Frontal cortex (tissue), 3 donors: ENCODE measurements at regions not wholly inside any gene's neighbourhood (a gene's known extent, or its start where the extent isn't known, plus 50 kb on each side); places are given as distances from the start of the nearest gene placed in this dataset.
A peak's percentile ranks its signal among the peaks of the same experiment; 100 is the strongest.
"Not testable (repeated sequence)": the region's sequence is repeated elsewhere in the genome, so short reads cannot be mapped to it uniquely, and the experiment has no call there.

Experiments used
- DNase-seq, 2 donors: peaks; one replicate each; pipeline ENCODE4 v3.0.0; 2012; ENCODE audit warnings: low spot score in 2 of 2
- FAIRE-seq: peaks from 2 replicates; lab custom pipeline; 2012; peaks lifted over from hg19 to GRCh38; lab: Jason Lieb, UNC
- donor health status: control.
- donor health status: control.
- donor health status: control.

DNA sequence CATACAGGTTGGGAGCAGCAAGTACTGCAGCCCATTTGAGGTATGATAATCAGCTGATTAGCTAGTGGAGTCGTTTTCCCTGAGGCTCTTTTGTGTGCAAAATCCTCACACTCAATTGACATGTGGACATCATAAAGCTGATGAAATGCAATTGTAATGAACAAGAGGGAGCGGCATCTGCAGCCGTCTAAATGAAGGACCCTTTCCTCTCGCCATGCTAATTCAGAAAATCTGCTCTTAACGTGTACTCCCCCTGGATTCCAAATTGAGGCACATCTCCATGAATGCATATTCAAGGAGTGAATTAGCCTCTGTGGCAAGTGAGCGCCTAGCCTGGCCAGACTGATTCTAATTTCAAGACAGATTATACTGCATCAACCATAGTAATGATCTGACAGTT lies 260.9 kb upstream of the ATP5MC3 start:
- DNase-seq, result no peak
- FAIRE-seq, result no peak

DNA sequence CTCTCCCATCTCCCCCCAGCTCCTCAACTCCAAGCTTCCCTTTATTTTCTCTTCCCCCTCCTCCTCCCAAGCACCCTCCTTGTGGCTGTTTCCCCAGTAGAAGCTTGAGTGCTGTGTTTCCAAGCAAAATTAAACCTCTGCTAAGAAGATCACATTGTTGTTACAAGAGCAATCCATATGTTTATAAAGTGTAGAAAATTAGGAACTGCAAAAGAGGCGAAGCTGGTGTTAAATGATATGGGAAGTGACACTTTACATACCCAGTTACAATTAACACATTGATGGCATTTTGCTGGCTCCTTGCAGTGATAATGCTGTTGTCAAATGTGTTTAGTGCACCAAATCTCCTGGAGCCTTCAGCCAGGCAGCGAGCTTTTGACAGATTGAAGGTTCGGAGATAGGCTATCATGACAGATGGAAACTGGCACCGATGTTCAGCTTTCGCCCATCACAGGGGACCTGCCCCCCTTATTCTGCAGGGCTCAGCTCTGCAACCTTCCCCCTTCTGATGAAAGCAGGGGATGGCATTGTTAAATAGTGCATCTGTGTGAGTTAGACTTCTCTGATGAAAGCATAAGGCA lies 259.8 kb upstream of the ATP5MC3 start:
- DNase-seq, result no peak
- no peak for FAIRE-seq

DNA sequence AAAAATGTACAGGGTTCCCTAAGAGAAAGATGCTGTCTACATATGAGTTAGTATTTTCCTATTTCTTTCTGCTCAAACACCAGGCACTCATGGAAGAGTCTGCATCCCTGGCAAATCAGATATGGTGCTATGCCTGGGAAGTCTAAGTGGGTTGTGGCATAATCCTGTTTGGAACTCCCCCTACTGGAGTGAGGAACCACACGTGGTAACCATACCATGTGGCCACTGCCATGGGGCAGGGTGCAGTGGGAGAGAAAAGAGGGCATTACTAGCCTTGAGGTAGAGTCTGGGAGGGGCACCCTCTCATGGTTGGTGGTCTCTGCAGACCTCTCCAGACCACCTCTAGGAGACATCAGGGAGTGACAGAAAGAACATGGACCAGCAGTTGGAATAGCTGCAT lies 257.9 kb upstream of the ATP5MC3 start:
- FAIRE-seq, result no peak

DNA sequence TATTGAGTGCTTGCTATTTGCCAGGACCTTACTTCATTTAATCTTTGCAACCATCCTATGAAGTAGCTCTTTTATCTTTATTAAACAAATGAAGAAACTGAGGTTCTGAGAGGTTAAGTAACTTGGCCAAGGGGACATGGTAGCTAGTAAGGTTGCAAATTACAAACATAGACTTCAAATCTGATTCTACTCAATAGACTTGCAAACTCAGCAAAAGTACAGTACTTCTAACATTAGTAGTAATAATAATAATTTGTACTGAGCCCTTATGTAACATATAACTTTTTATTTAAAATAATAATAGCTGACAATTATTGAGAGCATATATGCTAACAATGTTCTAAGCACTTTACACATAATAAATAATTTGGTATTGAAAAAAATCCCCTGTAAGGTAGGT lies 255.7 kb upstream of the ATP5MC3 start:
- no peak for FAIRE-seq
- no peak for DNase-seq

More for the DNA sequence above, 257.9 kb upstream of the ATP5MC3 start:
- no peak for DNase-seq

DNA sequence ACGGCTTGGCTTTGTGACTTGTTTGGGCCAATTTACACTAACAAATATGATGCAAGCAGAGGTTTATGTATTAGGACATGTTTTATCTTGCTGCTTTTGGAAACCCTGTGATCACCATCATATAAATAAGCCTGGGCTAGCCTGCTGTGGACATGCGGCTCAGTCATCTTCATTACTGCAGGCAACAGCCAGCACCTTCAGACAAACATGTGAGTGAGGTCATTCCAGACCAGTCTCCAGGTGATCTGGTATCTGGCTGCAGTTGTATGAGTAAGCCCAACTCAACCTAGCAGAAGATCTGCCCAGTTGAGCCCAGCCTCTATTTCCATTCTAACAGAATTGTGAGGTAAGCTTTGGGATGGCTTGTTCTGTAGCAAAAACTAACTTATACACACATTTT lies 254.6 kb upstream of the ATP5MC3 start:
- no peak for DNase-seq
- no peak for FAIRE-seq

DNA sequence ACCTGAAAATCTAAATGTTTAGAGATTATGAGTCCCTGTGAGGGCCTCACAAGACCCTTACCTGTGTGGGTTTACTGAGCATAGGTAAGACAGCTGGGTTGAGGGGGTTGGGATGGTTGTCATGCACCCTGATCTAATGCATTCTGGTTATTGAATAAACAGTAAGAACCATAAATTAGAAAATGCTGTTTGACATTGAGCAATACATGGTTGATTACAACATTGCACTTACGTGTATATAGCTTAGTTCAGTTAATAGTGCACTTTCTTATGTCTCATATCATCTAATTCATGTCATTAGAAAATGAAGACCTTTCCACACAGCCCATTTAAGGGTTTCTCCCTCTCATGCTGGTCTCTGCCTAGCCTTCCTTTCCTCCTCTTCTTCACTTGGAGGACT lies 253.5 kb upstream of the ATP5MC3 start:
- no peak for DNase-seq
- no peak for FAIRE-seq

DNA sequence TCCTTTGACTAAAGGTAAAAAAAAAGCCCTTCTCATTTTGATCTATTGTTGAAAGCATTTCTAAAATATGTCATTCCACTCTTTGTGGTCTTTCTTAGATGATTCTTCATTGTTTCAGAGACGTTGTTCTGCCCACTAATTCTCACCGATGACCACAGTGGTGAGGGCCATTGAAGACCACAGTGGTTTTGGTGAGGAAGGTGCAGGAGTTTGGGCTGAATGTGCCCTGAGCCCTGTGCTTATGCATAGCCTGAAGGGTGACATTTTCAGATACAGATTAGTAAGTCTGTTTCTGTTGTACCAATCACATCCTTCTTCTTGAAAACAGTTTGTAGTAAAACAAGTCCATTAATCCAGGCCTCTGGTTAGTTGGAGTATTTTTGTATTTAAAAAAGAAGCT lies 251.3 kb upstream of the ATP5MC3 start:
- DNase-seq (no peak), FAIRE-seq (no peak)

DNA sequence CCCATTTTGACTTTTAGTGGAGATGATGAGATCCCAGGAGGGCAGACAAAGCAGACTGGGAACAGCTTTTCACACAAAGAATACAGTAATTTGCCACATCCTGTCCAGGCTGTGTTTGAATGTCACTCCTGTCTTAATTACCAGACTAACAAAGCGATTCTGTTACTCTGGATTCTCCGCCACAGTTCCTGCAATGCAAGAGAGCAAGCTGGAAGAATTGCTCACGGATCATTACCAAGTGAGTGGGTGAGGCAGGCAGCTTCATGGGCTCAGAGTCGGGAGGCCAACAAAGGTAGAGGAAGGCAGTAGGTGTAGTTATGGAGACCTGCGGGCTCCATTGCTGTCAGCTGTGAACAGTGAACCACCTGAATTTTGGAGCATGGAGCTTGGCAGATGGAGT lies 250.5 kb upstream of the ATP5MC3 start:
- DNase-seq, result no peak
- no peak for FAIRE-seq

DNA sequence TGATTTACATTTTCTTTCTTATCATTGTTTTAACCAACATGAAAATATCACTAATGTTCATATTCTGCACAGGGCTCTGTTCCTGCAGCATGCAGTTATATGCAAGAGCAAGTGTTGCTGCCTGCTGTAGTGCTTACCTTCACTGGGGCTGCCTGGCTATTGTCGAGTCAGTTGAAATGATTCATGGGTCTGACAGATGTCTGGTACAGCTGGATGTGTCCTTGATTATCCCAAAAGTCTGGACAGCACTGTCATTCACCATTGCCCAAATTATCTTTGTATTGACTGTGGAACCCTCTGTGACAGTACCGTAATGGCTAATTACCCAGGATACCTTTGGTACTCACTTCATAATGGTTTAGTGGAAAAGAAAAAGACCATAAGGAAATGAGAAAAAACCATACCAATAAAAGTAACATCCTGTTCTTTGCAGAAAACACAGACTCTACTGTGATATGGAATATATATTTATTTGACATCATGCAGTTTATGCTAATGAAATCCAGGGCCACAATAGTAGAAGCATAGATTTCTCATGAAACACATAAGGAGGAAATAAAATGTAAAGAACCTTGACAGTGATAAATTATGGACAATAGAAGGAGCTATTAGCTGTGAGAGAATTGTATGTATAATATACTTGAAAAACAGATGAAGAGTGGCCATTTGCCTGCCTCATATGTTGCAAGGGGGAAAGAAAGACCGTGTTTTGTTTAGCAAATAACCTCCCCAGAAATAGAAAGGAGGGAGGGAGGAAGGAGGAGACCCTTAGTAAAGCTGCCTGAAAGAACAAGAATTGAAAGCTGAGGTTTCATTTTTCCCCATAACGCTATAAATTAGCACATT lies 249.8 kb upstream of the ATP5MC3 start:
- DNase-seq (no peak), FAIRE-seq (no peak)

DNA sequence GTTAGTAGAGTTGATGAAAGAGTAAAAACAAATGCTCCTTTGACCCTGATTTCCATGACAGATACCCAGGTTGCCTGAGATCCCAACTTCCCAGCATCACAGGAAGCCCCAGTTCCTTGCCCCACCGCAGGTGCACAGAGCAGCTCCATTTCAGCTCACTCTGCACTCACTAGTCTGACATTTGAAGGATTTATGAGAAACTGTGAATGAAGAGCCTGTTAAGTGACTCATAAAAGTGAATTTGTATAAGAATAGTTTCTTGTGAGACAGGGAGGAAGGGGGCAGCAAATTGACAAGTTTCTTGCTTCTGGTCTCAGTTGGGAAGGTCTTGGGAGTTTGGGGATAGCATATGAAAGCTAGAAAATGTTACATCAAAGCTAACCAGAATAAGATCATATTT lies 248.7 kb upstream of the ATP5MC3 start:
- DNase-seq (no peak), FAIRE-seq (no peak)

DNA sequence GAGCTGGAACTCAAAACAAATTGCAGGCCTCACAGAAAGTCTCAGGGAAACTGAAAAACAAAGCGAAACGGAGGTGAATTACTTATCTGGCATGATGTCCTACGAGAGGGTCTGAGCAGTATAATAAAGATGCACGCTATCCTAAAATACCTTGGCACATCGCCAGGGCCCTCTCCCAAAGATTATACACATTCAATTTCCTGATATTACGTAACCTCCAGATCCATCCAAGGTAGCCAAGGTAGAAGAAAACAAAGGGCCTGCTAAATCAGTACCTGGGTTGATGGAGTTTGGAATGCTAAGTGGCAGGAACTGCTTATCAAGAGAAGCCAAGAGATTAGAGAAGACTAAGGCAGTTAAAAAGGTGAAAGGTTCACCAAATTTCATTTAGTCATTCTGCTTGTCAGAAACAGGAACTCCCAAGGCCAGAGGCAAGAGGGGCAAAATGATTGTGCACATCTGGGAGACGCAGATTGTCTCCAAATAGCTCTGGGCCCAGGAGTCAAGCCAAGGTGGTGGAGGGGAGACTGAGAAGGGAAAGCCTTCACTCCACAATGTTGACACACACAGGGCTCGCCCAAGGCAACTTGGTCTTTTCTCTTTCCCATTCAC lies 236.8 kb upstream of the ATP5MC3 start:
- no peak for DNase-seq
- no peak for FAIRE-seq

DNA sequence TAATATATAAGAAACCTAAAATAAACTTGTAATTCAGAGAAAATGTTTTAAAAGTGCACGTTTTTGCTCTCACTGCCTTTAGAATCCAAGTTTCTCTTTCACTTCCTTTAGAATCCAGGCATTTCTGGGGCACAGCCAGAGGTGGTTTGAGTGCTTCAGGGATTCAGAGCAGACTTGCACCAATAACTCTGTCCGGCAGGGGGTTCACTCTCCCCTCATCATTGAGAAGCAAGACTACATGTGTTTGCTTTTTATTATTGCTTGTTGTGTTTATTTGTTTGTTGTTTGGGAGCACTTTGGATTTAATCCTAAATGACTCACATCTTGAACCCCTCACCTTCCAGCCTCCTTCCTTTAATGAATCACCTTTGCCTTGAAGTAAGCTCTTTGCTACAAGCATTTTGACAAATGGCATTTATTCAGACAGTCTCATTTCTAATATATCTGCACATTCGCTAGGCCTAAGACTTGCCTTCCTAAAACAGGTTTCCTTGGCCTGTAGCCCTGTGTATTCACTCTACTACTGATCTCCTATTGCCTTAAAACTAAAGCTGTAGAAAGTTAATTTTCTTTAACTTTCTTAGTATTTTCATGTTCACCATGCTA lies 233.5 kb upstream of the ATP5MC3 start:
- peak in 1 of 2 donors; percentile 18 for DNase-seq

DNA sequence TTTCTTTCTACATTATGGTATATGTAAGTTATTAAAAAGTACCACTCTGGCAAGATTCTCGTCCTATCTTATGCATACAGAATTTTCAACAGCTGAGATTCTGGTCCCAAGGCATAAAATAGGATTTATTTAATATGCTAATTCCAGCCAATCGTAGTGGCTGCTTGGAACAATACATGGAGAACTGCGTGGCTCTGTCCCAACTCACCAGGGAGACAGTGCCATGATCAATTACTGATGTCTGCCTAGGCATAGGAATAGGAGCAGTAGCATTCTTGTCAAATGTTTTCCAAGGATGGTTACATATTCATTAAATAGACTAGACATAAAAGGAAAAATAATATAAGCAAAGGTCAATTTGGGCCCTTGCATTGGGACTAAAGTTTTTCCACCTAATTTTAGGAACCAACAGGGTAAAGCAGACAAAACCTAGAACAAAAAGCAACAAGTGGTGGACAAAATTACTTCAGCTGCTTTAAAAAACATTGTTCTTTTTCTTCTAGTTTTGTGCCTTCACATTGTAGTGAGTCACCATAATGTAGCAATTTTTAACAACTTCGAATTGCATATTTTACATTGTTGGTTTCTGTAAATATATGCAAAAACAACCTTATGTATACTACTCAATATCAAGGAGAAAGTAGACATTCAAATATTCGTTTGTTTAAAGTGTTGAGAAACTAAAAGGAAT lies 232.8 kb upstream of the ATP5MC3 start:
- FAIRE-seq, result no peak
- no peak for DNase-seq

More for the DNA sequence above, 233.5 kb upstream of the ATP5MC3 start:
- FAIRE-seq, result no peak

DNA sequence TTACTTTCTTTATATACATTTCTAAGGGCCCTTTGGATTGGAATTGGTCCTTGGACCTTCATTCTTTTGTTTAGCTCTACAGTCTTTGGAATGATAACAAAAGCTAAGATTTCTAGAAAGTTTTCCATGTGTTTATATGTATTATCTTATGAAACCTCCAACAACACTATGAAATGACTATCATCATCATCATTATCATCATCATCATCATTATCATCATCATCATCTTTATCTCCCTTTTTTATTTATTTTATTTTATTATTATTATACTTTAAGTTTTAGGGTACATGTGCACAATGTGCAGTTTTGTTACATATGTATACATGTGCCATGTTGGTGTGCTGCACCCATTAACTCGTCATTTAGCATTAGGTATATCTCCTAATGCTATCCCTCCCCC lies 229.4 kb upstream of the ATP5MC3 start:
- not testable (repeated sequence) for FAIRE-seq, DNase-seq

DNA sequence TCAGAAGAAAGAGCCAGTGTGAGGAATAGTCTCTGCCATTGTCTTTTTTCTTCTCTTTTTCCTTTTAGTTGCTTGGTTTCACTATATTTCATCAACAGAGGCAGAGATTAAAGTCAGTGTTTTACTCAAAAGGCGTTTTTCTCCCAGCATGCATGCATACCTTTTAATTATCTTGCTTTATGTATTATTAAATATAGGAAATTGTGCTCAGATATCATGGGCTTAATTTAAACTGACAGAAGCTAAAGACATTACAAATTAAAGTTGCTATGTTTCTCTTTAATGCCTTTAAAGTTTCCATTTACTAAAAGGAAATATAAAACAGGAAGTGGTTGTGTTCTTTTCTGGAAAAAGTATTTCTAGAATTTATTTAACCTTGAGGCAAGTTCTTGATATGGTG lies 223.3 kb upstream of the ATP5MC3 start:
- DNase-seq, result no peak
- no peak for FAIRE-seq

DNA sequence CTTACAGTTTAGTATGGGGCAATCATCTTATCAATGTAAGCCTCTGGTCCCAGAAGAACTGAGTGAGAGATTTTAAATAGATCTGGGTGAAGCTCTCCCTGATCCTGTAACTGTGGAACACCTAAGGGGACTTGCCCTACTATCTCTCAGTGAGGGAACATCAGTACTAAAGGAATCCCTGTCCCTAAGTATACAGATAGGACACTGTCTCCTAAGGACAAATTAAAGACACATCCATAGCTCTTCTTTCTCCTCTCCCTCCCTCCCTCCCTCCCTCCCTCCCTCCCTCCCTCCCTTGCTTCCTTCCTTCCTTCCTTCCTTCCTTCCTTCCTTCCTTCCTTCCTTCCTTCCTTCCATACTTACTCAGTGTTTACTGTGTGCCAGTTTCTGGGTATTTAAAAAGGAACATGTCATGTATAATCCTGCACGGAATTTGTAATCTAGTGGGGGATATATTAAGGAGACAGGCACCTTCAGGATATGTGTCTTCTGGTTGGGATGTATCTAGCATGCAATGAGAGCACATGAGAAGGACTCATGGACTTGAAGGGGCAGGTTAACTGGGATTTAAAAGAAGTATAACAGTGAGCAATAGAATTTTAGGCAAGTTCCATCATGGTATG lies 222.2 kb upstream of the ATP5MC3 start:
- no peak for FAIRE-seq

DNA sequence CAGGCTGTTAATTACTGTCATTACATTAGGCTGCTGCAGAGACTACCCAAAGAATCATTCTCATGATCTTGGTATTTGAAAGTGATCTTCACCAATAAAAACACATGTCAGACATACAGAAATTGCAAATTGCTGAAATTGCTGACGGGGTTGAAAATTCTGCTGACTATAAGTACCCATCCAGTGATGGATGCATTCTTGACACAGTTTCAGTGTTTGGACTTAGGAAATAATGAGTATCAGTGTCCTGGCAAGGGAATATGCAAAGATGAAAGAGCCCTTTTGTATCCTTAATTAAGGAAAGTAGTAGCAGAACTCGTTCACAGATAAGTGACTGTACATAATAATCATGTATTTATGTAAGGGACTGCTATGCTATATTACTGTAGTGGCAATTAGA lies 221.1 kb upstream of the ATP5MC3 start:
- DNase-seq (no peak), FAIRE-seq (no peak)

More for the DNA sequence above, 222.2 kb upstream of the ATP5MC3 start:
- no peak for DNase-seq

DNA sequence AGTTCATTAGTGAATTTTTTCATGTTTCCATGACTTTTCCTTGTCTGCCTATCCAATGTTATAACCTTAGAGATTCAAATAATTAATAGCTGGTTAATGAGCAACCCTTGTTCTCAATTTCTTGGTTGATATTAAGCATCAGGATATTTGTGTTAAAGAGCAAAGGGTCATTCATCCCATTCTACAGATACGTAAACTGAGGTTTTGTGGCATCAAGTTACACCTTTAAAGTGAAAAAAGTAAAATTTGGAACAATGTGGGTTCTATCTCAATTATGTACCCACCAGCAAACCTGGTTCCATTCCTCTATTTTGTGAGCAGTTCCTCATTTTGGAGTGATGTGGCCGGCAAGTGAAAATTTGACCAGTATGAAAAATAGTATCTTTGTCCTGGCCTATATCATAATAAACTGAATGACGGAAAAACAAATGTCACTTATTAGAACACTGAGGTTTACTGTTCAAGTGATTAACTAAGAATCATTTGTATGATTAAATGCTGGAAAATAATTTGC lies 220.5 kb upstream of the ATP5MC3 start:
- FAIRE-seq, result no peak

DNA sequence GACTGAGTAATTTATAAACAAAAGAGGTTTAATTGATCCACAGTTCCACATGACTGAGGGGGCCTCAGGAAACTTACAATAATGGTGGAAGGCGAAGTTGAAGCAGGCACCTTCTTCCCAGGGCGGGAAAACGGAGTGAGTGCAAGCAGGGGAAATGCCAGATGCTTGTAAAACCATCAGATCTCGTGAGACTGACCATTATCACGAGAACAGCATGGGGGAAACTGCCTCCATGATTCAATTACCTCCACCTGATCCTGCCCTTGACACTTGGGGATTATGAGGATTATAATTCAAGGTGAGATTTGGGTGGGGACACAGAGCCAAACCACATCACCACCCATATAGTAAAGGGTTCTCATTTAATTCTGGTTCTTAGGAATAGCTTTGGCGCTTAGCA lies 219.5 kb upstream of the ATP5MC3 start:
- DNase-seq (no peak), FAIRE-seq (no peak)

More for the DNA sequence above, 220.5 kb upstream of the ATP5MC3 start:
- no peak for DNase-seq

DNA sequence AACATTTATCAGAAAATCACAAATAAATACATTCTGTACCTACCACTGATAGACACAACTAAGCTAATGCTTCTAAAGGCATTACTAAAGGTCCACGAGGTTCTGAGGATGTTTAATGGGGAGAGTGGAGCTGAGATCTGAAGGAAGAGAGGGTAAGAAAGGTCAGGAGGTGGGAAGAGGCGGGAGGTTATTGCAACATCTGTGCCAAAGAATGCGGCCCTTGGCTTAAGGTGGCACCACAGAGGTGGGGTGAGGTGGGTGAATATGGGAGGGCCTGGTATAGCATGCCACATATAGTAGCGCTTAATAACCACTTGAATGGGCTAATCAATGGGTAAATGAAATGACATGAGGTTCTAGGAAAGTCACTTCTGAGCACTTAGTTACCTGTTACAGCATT lies 217.8 kb upstream of the ATP5MC3 start:
- no peak for DNase-seq
- FAIRE-seq, result no peak
